ENCODE measurements at regions not wholly inside any gene's neighbourhood (a gene's known extent, or its start where the extent isn't known, plus 50 kb on each side); places are given as distances from the start of the nearest gene placed in this dataset.
"Not testable (repeated sequence)": the region's sequence is repeated elsewhere in the genome, so short reads cannot be mapped to it uniquely, and the experiment has no call there.

DNA sequence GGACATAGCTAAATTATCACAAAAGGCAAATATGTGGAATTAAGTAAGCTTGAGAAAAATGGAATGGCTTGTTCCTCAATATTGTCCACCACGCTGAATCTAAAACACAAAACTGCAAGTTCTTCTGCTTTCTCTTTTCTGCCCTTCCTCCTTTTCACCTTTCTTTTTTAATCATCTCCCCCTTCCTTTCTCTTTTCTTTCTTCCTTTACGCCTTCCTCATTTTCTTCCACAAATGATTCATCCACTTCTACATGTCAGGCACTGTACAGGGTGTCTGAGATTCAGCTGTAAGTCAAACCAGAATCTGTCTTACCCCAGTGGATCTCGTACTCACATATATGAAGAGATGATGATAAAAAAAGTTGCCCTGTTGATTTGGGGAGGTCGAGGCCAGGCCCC, 1182.5 kb downstream of the MRPL39 start:
- Histone ChIP-seq H3K4me1 (no peaks in the 10 kb centered on the region), H3K27ac (no peak overlapping the region), H3K36me3 (no peaks in the 10 kb centered on the region), H3K27me3 (no peaks in the 10 kb centered on the region), H3K9me3 (peaks cover 0 to 2% (median 0%) of the 10 kb centered on the region in 4 donors), H3K4me3 (no peak overlapping the region)
- TF ChIP-seq, protein P1, sequence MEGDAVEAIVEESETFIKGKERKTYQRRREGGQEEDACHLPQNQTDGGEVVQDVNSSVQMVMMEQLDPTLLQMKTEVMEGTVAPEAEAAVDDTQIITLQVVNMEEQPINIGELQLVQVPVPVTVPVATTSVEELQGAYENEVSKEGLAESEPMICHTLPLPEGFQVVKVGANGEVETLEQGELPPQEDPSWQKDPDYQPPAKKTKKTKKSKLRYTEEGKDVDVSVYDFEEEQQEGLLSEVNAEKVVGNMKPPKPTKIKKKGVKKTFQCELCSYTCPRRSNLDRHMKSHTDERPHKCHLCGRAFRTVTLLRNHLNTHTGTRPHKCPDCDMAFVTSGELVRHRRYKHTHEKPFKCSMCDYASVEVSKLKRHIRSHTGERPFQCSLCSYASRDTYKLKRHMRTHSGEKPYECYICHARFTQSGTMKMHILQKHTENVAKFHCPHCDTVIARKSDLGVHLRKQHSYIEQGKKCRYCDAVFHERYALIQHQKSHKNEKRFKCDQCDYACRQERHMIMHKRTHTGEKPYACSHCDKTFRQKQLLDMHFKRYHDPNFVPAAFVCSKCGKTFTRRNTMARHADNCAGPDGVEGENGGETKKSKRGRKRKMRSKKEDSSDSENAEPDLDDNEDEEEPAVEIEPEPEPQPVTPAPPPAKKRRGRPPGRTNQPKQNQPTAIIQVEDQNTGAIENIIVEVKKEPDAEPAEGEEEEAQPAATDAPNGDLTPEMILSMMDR (IDR thresholded peaks at IDR 0.05): no peak
- TF ChIP-seq POLR2A (IDR thresholded peaks at IDR 0.05) (no peak), POLR2AphosphoS5 (IDR thresholded peaks at IDR 0.05) (no peak), EP300 (IDR thresholded peaks at IDR 0.05) (no peak)
- DNase-seq: no peak
- 66 to 74% methylated on average over 4 of the region's 4 CpGs for WGBS, 2 donors
- intact Hi-C loops (cut with DNase I): no loop called here

DNA sequence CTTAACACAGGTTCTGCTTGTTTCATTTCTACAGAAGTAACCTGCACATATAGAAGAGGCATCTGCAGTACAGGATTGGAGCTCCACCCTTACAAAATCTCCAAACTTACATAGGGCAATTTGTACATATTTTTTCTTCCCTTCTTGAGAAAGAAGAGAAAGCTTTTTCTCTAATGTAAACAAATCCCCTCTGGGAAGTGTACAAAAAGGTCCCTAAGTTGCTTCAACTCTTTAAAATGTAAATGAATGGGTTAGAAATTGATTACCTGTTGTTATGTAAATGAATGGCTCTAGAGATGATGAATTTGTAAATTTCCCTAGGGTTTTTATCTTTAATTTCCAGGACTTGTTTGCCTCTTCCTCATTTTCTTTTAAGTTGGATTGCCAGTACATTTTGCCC, 1183.7 kb downstream of the MRPL39 start:
- Histone ChIP-seq H3K36me3 (no peaks in the 10 kb centered on the region), H3K4me3 (no peak overlapping the region), H3K4me1 (no peaks in the 10 kb centered on the region), H3K27me3 (no peaks in the 10 kb centered on the region), H3K9me3 (peaks cover 0 to 8% (median 1%) of the 10 kb centered on the region in 4 donors), H3K27ac (no peak overlapping the region)
- DNase-seq: no peak
- no peak for TF ChIP-seq POLR2AphosphoS5 (IDR thresholded peaks at IDR 0.05)
- TF ChIP-seq, protein P1 (IDR thresholded peaks at IDR 0.05): no peak
- intact Hi-C loops (cut with DNase I): no loop called here

DNA sequence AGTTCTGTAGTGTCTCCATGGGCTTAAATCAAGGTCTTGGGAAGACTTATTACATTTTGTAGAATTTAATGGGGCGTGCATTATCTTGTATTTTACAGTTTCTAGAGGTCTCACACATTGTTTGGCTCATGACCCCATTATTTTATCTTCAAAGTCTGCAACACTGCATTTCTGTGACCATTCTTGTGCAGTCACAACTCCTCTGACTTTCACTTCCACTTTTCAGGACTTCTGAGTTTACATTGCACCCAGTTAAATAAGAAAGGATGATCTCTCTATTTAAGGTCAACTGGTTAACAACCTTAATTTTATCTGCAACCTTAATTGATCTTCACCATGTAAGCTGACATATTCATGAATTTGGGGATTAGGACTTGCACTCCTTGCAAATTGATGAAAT, 1186.6 kb downstream of the MRPL39 start:
- Histone ChIP-seq H3K36me3 (no peaks in the 10 kb centered on the region), H3K4me1 (no peaks in the 10 kb centered on the region), H3K27me3 (no peaks in the 10 kb centered on the region), H3K27ac (no peak overlapping the region), H3K4me3 (no peak overlapping the region), H3K9me3 (peaks cover 0 to 17% (median 1%) of the 10 kb centered on the region in 4 donors)
- intact Hi-C loops (cut with DNase I): no loop called here
- no peak for DNase-seq
- TF ChIP-seq POLR2AphosphoS5 (IDR thresholded peaks at IDR 0.05) (no peak), EP300 (IDR thresholded peaks at IDR 0.05) (no peak), POLR2A (IDR thresholded peaks at IDR 0.05) (no peak)
- TF ChIP-seq, protein P1 (IDR thresholded peaks at IDR 0.05): no peak
- 10 to 31% methylated on average over 1 of the region's 1 CpG for WGBS, 2 donors

DNA sequence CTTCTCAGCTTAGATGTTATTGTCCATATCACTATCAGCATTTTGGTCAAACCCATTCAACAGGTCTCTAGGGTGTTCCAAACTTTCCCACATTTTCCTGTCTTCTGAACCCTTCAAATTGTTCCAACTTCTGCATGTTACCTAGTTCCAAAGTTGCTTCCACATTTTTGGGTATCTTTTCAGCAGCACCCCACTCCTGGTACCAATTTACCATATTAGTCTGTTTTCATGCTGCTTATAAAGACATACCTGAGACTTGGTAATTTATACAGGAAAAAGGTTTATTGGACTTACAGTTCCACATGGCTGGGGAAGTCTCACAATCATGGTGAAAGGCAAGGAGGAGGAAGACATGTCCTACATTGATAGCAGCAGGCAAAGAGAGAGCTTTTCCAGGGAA, 1187.6 kb downstream of the MRPL39 start:
- H3K4me3 ChIP-seq; H3K27me3 ChIP-seq; H3K27ac ChIP-seq; H3K4me1 ChIP-seq; intact Hi-C loops (cut with DNase I); H3K36me3 ChIP-seq; DNase-seq: not testable (repeated sequence)
- peaks cover 0 to 17% (median 1%) of the 10 kb centered on the region in 4 donors for H3K9me3 ChIP-seq

DNA sequence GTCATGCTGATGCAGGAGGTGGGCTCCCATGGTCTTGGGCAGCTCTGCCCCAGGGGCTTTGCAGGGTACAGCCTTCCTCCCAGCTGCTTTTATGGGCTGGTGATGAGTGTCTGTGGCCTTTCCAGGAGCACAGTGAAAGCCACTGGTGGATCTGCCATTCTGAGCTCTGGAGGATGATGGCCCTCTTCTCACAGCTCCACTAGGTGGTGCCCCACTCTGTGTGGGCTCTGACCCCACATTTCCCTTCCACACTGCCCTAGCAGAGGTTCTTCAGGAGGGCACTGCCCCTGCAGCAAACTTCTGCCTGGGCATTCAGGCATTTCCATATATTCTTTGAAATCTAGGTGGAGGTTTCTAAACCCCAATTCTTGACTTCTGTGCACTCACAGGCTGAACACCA, 1188.6 kb downstream of the MRPL39 start:
- no peak for DNase-seq
- H3K4me1 ChIP-seq: no peaks in the 10 kb centered on the region
- H3K27ac ChIP-seq: no peak overlapping the region
- intact Hi-C loops (cut with DNase I): no loop called here
- TF ChIP-seq POLR2A (IDR thresholded peaks at IDR 0.05) (no peak), EP300 (IDR thresholded peaks at IDR 0.05) (no peak), POLR2AphosphoS5 (IDR thresholded peaks at IDR 0.05) (no peak)
- TF ChIP-seq, protein P1 (IDR thresholded peaks at IDR 0.05): no peak
- no peaks in the 10 kb centered on the region for H3K36me3 ChIP-seq
- no peak overlapping the region for H3K4me3 ChIP-seq
- peaks cover 0 to 17% (median 1%) of the 10 kb centered on the region in 4 donors for H3K9me3 ChIP-seq
- H3K27me3 ChIP-seq: no peaks in the 10 kb centered on the region
